Pancreas (tissue), 10 donors: ENCODE measurements at regions not wholly inside any gene's neighbourhood (a gene's known extent, or its start where the extent isn't known, plus 50 kb on each side); places are given as distances from the start of the nearest gene placed in this dataset.

ENCODE experiments used
- ATAC-seq, 4 donors: fragments of 200-7000 bp; cut with Tn5 transposase; one replicate each; pipeline versions ENCODE4 v1.8.0 to v1.9.1; 2020; ENCODE audit warnings: mild to moderate bottlenecking in 4 of 4, moderate library complexity in 4 of 4
- DNase-seq, 6 donors: peaks; one replicate each; pipeline ENCODE4 v3.0.0-alpha.2; 2020
- FAIRE-seq: peaks from 2 replicates; lab custom pipeline; 2012; peaks lifted over from hg19 to GRCh38; lab: Jason Lieb, UNC
- H3K27ac ChIP-seq, 4 donors: fragments of 200-600 bp; sonication (generic); 1 replicate in 3 of 4; 2 replicates in 1 of 4; pipeline versions ENCODE4 v1.5.0 to v1.8.0; 2020
- H3K27me3 ChIP-seq, 4 donors: fragments of 200-600 bp; one replicate each; pipeline ENCODE4 v1.8.0; 2021
- H3K36me3 ChIP-seq, 3 donors: fragments of 200-600 bp; sonication (generic) in 1 of 3; one replicate each; pipeline versions ENCODE4 v1.5.0 to v1.8.0; 2020 to 2021
- H3K4me1 ChIP-seq, 3 donors: fragments of 200-600 bp; one replicate each; pipeline ENCODE4 v1.8.0; 2021
- H3K4me3 ChIP-seq, 4 donors: fragments of 200-600 bp; sonication (generic) in 2 of 4; one replicate each; pipeline versions ENCODE4 v1.5.0 to v1.8.0; 2020 to 2021
- H3K9me3 ChIP-seq, 4 donors: fragments of 200-600 bp; one replicate each; pipeline ENCODE4 v1.8.0; 2021
- WGBS, 2 donors: extraction: QIAGEN DNeasy Blood & Tissue Kit; methylation state at CpG; one replicate each; pipeline ENCODE4 v1.1.7; 2013; 5-methylcytosine and 5-hydroxymethylcytosine counted together
- intact Hi-C, 3 donors: fragments of 100-400 bp; cut with DNase I; formaldehyde crosslinking; loops; one replicate each; pipeline versions ENCODE4 v1.11.1 to v1.14.2; 2022
- TF ChIP-seq, protein P1 (sequence below), 4 donors: fragments of 200-600 bp; sonication (generic) in 3 of 4; IDR thresholded peaks; one replicate each; pipeline versions ENCODE4 v1.5.0 to v1.8.0; 2021; ENCODE audit warnings: antibody characterized with exemption in 4 of 4
- donor health status: healthy with polysubstance abuse.
- donor health status: DM: no; HTN: no; CAD: no; lungs with moderate emphysema.
- donor health status: DM: no; HTN: no; CAD: no.
- donor health status: control.
- donor health status: control.
- donor health status: Bipolar disorder and iron deficiency.
- donor health status: DM: yes; HTN: yes; CAD: no.
- donor health status: DM: no; HTN: no; CAD: no.
- donor health status: DM: no; HTN: no; CAD: no.
- donor health status: DM: yes; HTN: yes; CAD: no.

DNA sequence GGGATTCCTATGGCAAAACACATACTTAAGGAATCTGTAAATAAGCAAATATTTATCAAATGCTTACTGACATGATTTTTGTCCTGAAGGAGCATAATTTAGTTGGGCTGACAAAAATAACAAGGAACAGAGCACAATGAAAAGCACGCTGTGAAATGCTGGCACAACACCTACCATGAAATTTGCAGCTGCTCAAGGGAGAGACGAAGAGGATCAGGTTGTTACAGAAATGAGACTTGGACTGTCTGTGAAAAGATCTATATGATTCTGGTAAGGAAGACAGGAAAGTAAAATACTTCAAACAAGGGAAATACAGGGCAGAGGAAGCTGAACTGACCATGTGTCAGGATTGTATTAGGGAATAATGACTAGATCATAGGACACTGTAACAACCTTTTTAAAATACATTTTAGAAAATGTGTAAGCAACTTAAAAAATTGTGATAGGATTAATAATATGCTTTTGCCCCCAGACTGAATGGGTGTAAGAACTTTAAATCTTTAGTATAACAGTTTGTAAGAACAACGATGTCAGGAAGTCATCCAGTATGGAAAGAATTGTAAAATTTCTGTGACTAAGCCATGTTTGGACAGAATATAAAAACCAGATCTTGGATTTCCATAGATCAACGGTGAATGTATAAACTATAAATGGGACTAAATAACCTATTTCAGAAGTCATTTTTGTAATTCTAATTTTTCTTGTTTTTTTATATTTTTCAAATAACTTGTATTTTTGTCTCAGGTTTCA lies 1556.0 kb downstream of the EFNB2 start:
- intact Hi-C loops = no loop called here
- no peaks in the 10 kb centered on the region for H3K36me3 ChIP-seq
- FAIRE-seq = no peak
- H3K27me3 ChIP-seq = no peaks in the 10 kb centered on the region
- no peak overlapping the region for H3K27ac ChIP-seq
- no peaks in the 10 kb centered on the region for H3K9me3 ChIP-seq
- no peaks in the 10 kb centered on the region for H3K4me1 ChIP-seq
- DNase-seq = no peak
- TF ChIP-seq, protein P1, sequence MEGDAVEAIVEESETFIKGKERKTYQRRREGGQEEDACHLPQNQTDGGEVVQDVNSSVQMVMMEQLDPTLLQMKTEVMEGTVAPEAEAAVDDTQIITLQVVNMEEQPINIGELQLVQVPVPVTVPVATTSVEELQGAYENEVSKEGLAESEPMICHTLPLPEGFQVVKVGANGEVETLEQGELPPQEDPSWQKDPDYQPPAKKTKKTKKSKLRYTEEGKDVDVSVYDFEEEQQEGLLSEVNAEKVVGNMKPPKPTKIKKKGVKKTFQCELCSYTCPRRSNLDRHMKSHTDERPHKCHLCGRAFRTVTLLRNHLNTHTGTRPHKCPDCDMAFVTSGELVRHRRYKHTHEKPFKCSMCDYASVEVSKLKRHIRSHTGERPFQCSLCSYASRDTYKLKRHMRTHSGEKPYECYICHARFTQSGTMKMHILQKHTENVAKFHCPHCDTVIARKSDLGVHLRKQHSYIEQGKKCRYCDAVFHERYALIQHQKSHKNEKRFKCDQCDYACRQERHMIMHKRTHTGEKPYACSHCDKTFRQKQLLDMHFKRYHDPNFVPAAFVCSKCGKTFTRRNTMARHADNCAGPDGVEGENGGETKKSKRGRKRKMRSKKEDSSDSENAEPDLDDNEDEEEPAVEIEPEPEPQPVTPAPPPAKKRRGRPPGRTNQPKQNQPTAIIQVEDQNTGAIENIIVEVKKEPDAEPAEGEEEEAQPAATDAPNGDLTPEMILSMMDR (IDR thresholded peaks at IDR 0.05) = no peak
- H3K4me3 ChIP-seq = no peak overlapping the region
- ATAC-seq = no peak
- WGBS, 2 donors = 60 to 81% methylated on average over 4 of the region's 4 CpGs

GRCh38 chr13:104976986-104977385 lies 1558.5 kb downstream of the EFNB2 start:
- intact Hi-C loops = no loop called here
- H3K4me1 ChIP-seq = no peaks in the 10 kb centered on the region
- H3K36me3 ChIP-seq = no peaks in the 10 kb centered on the region
- FAIRE-seq = no peak
- TF ChIP-seq, protein P1 (IDR thresholded peaks at IDR 0.05) = no peak
- H3K27me3 ChIP-seq = no peaks in the 10 kb centered on the region
- no peaks in the 10 kb centered on the region for H3K9me3 ChIP-seq
- no peak for ATAC-seq
- no peak overlapping the region for H3K4me3 ChIP-seq
- DNase-seq = no peak
- no peak overlapping the region for H3K27ac ChIP-seq
- WGBS, 2 donors = 33 to 55% methylated on average over 2 of the region's 2 CpGs

GRCh38 chr13:104975272-104975671 lies 1560.2 kb downstream of the EFNB2 start:
- Histone ChIP-seq H3K27ac (no peak overlapping the region), H3K27me3 (no peaks in the 10 kb centered on the region), H3K36me3 (no peaks in the 10 kb centered on the region), H3K4me1 (no peaks in the 10 kb centered on the region), H3K4me3 (no peak overlapping the region), H3K9me3 (no peaks in the 10 kb centered on the region)
- FAIRE-seq (no peak), ATAC-seq (no peak), DNase-seq (no peak)
- WGBS, 2 donors = 43 to 60% methylated on average over 4 of the region's 4 CpGs
- TF ChIP-seq, protein P1 (IDR thresholded peaks at IDR 0.05) = no peak
- intact Hi-C loops = no loop called here

GRCh38 chr13:104968876-104969275 lies 1566.6 kb downstream of the EFNB2 start:
- H3K9me3 ChIP-seq = no peaks in the 10 kb centered on the region
- intact Hi-C loops = no loop called here
- 60 to 68% methylated on average over 3 of the region's 3 CpGs for WGBS, 2 donors
- H3K4me3 ChIP-seq = no peak overlapping the region
- no peak overlapping the region for H3K27ac ChIP-seq
- H3K4me1 ChIP-seq = no peaks in the 10 kb centered on the region
- FAIRE-seq (no peak), DNase-seq (no peak), ATAC-seq (no peak)
- no peaks in the 10 kb centered on the region for H3K36me3 ChIP-seq
- TF ChIP-seq, protein P1 (IDR thresholded peaks at IDR 0.05) = no peak
- no peaks in the 10 kb centered on the region for H3K27me3 ChIP-seq
